ENCODE measurements at regions not wholly inside any gene's neighbourhood (a gene's known extent, or its start where the extent isn't known, plus 50 kb on each side); places are given as distances from the start of the nearest gene placed in this dataset.

GRCh38 chr16:9256196-9256595, 164.8 kb downstream of the HAPSTR1 start:
- H3K36me3 Mint-ChIP-seq = no peaks in the 10 kb centered on the region
- DNase-seq = peak; percentile 21
- H3K27ac Mint-ChIP-seq = no peak overlapping the region
- peaks cover 31% of the 10 kb centered on the region for H3K27me3 Mint-ChIP-seq
- H3K9me3 Mint-ChIP-seq = no peaks in the 10 kb centered on the region
- H3K4me1 Mint-ChIP-seq = no peaks in the 10 kb centered on the region
- no peak overlapping the region for H3K4me3 Mint-ChIP-seq

- no peak overlapping the region for H3K4me3 Mint-ChIP-seq
- H3K27me3 Mint-ChIP-seq = peaks cover 19% of the 10 kb centered on the region
- no peak for DNase-seq
- H3K36me3 Mint-ChIP-seq = no peaks in the 10 kb centered on the region
- no peaks in the 10 kb centered on the region for H3K9me3 Mint-ChIP-seq
- H3K27ac Mint-ChIP-seq = no peak overlapping the region
- no peaks in the 10 kb centered on the region for H3K4me1 Mint-ChIP-seq
These were observed 166.4 kb downstream of the HAPSTR1 start for GRCh38 chr16:9257843-9258242.

DNA sequence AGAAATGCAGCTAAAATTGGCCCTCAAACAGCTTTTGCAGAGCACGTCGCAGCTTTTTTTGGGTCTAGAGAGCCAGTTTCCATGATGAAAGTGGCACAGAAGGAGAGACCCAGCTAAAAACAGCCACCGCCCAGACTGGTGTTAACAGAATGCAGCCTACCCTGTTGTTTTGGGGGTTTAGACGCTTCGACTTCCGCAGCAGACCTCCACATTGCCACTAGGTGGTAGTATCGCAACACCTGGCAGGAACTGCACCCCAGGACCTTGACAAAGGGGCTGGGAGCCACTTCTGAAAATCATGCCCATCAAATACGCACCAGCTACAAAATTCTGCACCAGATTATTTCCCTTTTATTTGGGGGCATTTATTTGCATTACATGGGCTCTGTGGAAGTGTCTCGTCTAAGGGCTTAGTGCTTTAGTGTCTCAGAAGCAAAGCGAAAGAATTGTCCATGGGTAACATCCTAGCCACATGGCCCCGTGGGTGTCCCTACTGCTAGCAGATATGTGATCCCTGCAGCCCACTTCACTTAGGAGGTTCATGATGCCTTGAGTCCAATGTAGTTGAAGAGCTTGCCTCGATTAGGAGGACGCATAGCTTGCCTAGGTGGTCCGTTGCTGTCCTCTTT, 167.1 kb downstream of the HAPSTR1 start:
- Mint-ChIP-seq H3K9me3 (no peaks in the 10 kb centered on the region), H3K4me3 (no peak overlapping the region), H3K4me1 (no peaks in the 10 kb centered on the region), H3K27ac (no peak overlapping the region), H3K27me3 (peaks cover 16% of the 10 kb centered on the region), H3K36me3 (no peaks in the 10 kb centered on the region)
- peak; percentile 5 for DNase-seq

- no peak for DNase-seq
These were observed 168.6 kb downstream of the HAPSTR1 start for GRCh38 chr16:9259914-9260608.

GRCh38 chr16:9260666-9261065, 169.2 kb downstream of the HAPSTR1 start:
- Mint-ChIP-seq H3K4me1 (no peaks in the 10 kb centered on the region), H3K9me3 (no peaks in the 10 kb centered on the region), H3K27me3 (peaks cover 11% of the 10 kb centered on the region), H3K27ac (no peak overlapping the region), H3K36me3 (no peaks in the 10 kb centered on the region), H3K4me3 (no peak overlapping the region)
- no peak for DNase-seq

More at GRCh38 chr16:9259914-9260608, 168.6 kb downstream of the HAPSTR1 start:
- Mint-ChIP-seq H3K36me3 (no peaks in the 10 kb centered on the region), H3K9me3 (no peaks in the 10 kb centered on the region), H3K4me3 (no peak overlapping the region), H3K4me1 (no peaks in the 10 kb centered on the region), H3K27ac (no peak overlapping the region), H3K27me3 (peaks cover 14% of the 10 kb centered on the region)

GRCh38 chr16:9261376-9261775, 169.9 kb downstream of the HAPSTR1 start:
- Mint-ChIP-seq H3K36me3 (no peaks in the 10 kb centered on the region), H3K9me3 (no peaks in the 10 kb centered on the region), H3K27me3 (peaks cover 11% of the 10 kb centered on the region), H3K4me1 (no peaks in the 10 kb centered on the region), H3K27ac (no peak overlapping the region), H3K4me3 (no peak overlapping the region)
- DNase-seq = no peak

DNA sequence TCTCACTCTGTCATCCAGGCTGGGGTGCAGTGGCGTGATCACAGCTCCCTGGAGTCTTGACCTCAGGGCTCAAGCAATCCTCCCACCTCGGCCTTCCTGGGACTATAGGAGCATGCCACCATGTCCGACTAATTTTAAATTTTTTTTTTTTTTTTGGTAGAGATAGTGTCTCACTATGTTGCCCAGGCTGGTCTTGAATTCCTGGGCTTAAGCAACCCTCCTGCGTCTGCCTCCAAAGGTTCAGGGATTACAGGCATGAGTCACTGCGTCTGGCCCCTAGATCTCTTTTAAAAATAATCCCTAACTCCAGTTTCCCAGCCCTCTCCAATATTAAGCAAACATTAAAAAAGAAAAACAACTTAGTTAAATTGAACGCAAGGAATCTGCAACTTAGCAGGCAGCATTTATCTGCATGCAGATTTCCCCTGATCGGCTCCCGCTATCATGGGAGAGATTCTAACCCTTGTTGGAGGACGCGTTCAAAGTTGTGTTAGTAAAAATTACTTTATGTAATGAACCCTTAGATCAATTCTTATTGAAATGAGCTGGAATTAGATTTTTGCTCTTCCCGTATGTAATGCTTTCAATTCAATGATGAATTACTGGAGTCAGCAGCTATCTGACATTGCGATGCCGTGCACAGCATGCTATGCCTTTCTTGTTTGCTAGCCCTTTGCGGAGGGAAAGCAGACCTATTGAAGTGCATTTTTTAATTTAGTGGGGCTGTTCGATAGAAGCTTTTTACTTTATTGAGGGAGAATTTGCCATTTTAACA, 171.7 kb downstream of the HAPSTR1 start:
- no peak for DNase-seq
- H3K27ac Mint-ChIP-seq = no peak overlapping the region
- peaks cover 6% of the 10 kb centered on the region for H3K27me3 Mint-ChIP-seq
- H3K36me3 Mint-ChIP-seq = no peaks in the 10 kb centered on the region
- H3K9me3 Mint-ChIP-seq = no peaks in the 10 kb centered on the region
- H3K4me1 Mint-ChIP-seq = no peaks in the 10 kb centered on the region
- no peak overlapping the region for H3K4me3 Mint-ChIP-seq

GRCh38 chr16:9264067-9264466, 172.6 kb downstream of the HAPSTR1 start:
- Mint-ChIP-seq H3K4me1 (no peaks in the 10 kb centered on the region), H3K27me3 (peaks cover 6% of the 10 kb centered on the region), H3K9me3 (no peaks in the 10 kb centered on the region), H3K27ac (no peak overlapping the region), H3K4me3 (no peak overlapping the region), H3K36me3 (no peaks in the 10 kb centered on the region)
- no peak for DNase-seq

DNA sequence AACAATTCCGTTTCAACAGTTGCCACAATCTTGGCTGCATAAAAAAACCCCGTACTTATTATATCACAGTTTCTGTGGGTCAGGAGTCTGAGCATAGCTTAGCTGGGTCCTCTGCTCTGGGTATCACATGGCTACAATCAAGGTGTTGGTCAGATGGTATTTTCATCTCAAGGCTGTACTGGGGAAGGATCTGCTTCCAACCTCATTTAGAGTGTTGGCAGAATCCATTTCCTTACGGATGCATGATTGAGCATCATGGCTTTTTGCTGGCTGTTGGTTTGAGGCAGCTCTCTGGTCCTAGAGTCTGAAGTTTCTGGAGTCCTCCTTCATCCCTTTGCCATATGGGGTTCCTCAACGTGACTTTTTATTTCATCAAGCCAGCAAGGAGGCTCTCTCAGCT, 177.0 kb downstream of the HAPSTR1 start:
- DNase-seq = no peak
- Mint-ChIP-seq H3K27me3 (peaks cover 6% of the 10 kb centered on the region), H3K4me1 (no peaks in the 10 kb centered on the region), H3K36me3 (no peaks in the 10 kb centered on the region), H3K27ac (no peak overlapping the region), H3K9me3 (no peaks in the 10 kb centered on the region), H3K4me3 (no peak overlapping the region)

DNA sequence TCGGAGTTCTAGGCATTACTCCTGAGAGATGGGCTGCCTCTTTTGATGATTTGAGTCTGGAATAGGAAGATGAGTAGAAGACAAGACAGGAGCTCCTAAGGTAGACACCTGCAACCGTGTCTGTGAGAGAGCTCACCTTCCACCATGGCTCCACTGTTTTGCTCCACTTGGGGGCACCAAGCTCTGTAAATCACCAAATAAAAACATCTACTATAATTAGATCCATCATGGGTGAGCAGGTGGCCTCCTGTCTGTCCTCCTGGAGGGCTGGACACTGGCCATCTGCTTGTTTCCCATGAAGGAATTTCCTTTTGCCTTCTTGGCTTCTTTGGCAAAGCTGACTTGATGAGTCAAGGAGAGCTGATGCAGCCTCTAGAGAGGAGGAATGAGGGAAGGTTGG, 179.0 kb downstream of the HAPSTR1 start:
- H3K9me3 Mint-ChIP-seq = no peaks in the 10 kb centered on the region
- peaks cover 6% of the 10 kb centered on the region for H3K27me3 Mint-ChIP-seq
- DNase-seq = no peak
- no peaks in the 10 kb centered on the region for H3K36me3 Mint-ChIP-seq
- H3K4me3 Mint-ChIP-seq = no peak overlapping the region
- no peak overlapping the region for H3K27ac Mint-ChIP-seq
- no peaks in the 10 kb centered on the region for H3K4me1 Mint-ChIP-seq

DNA sequence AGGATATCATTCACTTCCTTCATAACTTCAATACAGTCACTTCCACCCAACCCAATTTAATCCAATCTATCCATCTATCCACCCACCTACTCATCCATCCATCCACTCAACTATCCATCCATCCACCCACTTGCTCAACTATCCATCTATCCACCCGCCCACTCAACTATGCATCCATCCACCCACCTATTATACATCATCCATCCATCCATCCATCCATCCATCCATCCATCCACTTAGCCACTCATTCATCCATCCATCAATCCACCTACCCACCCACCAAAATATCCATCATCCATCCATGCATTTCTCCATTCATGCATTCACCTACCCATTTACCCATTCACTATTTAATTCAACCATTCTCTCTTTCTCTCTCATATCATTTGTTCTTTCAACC, 179.5 kb downstream of the HAPSTR1 start:
- Mint-ChIP-seq H3K27ac (no peak overlapping the region), H3K9me3 (no peaks in the 10 kb centered on the region), H3K4me3 (no peak overlapping the region), H3K4me1 (no peaks in the 10 kb centered on the region), H3K36me3 (no peaks in the 10 kb centered on the region), H3K27me3 (peaks cover 6% of the 10 kb centered on the region)
- no peak for DNase-seq

- H3K27ac Mint-ChIP-seq = no peak overlapping the region
- no peaks in the 10 kb centered on the region for H3K27me3 Mint-ChIP-seq
- no peak for DNase-seq
- H3K4me3 Mint-ChIP-seq = no peak overlapping the region
- no peaks in the 10 kb centered on the region for H3K4me1 Mint-ChIP-seq
- H3K9me3 Mint-ChIP-seq = no peaks in the 10 kb centered on the region
- no peaks in the 10 kb centered on the region for H3K36me3 Mint-ChIP-seq
These were observed 180.4 kb downstream of the HAPSTR1 start for GRCh38 chr16:9271841-9272240.

DNA sequence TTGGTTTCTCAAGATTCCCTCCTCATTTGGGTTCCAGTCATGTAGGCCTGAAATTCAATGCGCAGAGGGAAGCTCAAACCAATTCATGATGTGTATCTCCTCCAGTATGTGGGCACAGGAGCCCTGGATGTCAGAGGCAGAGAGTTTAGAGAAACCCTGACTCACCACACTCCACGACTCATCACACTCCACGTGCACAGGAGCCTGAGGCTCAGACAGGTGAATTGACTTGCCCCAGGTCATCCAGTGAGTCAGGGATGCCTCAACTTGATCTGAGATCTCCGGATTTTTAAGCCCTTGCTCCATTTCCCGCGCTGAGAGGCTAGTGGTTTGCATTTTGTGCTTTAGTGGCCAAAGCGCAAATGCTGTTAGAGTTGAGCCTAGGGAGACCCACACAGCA, 183.9 kb downstream of the HAPSTR1 start:
- Mint-ChIP-seq H3K36me3 (no peaks in the 10 kb centered on the region), H3K27me3 (no peaks in the 10 kb centered on the region), H3K27ac (no peak overlapping the region), H3K4me3 (no peak overlapping the region), H3K4me1 (no peaks in the 10 kb centered on the region), H3K9me3 (no peaks in the 10 kb centered on the region)
- DNase-seq = no peak

DNA sequence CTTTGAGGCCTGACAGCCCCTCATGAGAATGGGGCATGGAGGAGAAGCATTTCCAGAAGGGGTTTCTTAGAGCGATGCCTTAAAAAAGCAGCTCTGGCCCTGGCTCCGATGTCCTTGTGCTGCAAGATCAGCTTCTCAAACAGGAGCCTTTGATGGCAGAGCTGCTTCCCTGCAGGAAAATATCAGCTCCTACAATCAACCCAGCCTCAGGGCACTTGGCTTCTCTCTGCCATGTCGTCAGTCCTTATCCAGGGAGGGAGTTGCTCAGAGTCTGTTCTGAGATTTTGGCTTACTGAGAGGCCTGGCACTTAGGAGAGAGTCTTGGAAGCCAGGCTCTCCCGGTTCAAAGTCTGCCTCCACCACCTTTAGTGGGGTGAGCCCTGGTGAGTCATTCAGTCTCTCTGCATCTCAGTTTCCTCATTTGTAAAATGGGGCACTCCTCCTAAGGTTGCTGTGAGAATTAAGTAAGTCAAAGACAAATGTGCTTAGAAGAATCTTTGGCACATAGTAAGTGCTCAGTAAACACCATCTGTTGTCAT, 184.4 kb downstream of the HAPSTR1 start:
- H3K36me3 Mint-ChIP-seq = no peaks in the 10 kb centered on the region

DNA sequence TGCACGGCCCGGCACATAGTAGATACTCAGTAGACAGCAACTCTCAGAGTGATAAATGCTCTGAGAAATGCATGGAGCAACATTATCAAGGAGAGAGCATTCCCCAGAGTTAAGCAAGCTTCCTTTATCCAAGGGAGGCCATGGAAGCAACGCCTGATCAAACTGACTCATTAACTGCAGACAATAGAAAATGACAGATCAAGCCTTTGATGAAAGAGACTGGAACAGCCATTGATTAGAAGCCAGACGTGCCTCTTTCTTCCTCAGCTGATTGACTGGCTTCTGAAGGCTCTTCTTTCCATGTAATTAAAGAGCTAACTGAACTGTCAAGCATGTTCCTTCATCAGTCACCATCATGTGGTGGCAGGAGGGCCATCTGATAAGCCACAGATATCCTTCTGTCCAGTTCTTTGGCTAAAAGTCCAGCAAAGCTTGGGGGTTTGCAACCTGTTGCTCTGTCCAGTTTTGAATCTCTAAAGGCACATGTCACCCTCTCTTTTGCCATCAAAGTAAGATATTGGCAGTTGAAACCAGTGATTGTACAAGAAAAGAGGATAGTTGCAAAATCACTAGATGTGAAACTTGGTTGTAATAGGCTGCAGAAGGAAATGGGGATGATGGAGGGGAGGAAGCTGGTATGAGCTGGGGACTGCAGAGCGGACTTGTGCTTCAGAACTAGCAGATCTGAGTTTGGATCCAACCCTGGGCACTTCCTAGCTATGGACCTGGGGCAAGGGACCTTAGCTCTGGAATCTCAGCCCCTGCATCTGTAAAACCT, 188.0 kb downstream of the HAPSTR1 start:
- no peaks in the 10 kb centered on the region for H3K9me3 Mint-ChIP-seq

More for the DNA sequence above, 184.4 kb downstream of the HAPSTR1 start:
- no peak for DNase-seq
- Mint-ChIP-seq H3K4me3 (no peak overlapping the region), H3K27ac (no peak overlapping the region), H3K9me3 (no peaks in the 10 kb centered on the region), H3K27me3 (no peaks in the 10 kb centered on the region), H3K4me1 (no peaks in the 10 kb centered on the region)

More for the DNA sequence above, 188.0 kb downstream of the HAPSTR1 start:
- no peak overlapping the region for H3K4me3 Mint-ChIP-seq
- no peak for DNase-seq
- no peaks in the 10 kb centered on the region for H3K27me3 Mint-ChIP-seq
- no peak overlapping the region for H3K27ac Mint-ChIP-seq
- no peaks in the 10 kb centered on the region for H3K36me3 Mint-ChIP-seq
- no peaks in the 10 kb centered on the region for H3K4me1 Mint-ChIP-seq
